GM18505 (cell line): ENCODE measurements at regions not wholly inside any gene's neighbourhood (a gene's known extent, or its start where the extent isn't known, plus 50 kb on each side); places are given as distances from the start of the nearest gene placed in this dataset.
"Not testable (repeated sequence)": the region's sequence is repeated elsewhere in the genome, so short reads cannot be mapped to it uniquely, and the experiment has no call there.

Source experiments
- ATAC-seq: cut with Tn5 transposase; IDR thresholded peaks from one replicate; pipeline ENCODE4 v1.9.1; 2021; ENCODE audit not compliant: unreplicated experiment
- POLR2A ChIP-seq: IDR thresholded peaks from 4 replicates; pipeline ENCODE4 v1.6.1; 2011; ENCODE audit warnings: borderline replicate concordance; ENCODE audit not compliant: insufficient read depth, insufficient read length; ENCODE audit errors: extremely low read depth

DNA sequence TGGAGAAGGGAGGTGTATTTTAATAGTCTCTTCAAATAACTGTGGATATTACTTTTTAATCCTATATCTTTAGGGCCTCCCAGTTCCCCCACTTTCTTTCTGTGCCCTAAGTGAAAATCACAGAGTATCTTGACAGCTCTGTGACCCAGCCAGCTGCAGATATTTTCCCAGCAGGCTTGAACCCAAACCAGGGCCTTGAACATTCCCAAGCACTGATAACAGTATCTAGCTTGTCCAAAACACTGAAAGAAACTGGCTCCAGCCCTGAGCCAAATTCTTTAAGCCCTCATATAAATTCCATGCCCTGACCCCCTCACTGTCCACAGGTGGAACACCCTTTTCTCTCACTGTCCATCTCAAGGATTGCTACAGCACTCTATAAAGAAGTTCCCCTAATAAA, 388.1 kb upstream of the CHAC2 start:
- TF ChIP-seq POLR2A = no peak
- ATAC-seq = no peak

DNA sequence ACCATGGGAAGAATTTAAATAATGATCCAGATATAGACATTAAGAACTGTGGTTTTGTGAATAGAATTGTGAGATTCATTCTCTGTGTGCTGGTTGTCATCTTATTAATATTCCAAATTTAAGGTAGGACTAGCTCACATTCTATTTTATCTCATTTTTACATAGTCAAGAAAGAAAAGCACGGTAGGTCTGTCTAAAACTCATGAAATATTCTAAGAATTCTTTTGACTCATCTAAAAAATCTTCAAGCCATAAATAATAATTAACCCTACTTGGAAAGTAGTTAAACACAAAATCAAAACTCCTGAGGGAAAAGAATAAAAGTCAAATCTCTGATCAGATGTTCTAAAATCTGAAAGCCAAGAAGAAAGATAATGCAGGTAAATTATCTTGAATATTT, 388.8 kb upstream of the CHAC2 start:
- ATAC-seq = no peak
- no peak for TF ChIP-seq POLR2A

DNA sequence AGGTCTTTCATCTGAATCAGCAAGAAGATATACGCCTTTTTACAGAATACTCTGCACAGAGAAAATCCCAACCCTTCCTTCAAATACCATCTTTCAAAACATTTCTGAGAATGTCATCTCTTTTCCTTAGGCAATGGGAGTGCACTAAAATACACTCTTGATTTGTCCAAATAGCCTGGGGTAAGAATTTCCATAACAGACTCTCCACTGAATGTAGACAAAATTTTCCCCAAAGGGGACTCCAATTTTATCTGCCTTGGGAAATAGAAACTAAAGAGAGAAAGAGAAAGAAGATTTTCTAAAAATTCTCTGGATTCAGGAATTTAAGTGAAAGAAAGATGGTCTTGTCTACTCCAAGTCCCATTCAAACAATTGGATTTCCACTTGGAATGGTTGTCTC, 394.5 kb upstream of the CHAC2 start:
- ATAC-seq = no peak
- TF ChIP-seq POLR2A = no peak

DNA sequence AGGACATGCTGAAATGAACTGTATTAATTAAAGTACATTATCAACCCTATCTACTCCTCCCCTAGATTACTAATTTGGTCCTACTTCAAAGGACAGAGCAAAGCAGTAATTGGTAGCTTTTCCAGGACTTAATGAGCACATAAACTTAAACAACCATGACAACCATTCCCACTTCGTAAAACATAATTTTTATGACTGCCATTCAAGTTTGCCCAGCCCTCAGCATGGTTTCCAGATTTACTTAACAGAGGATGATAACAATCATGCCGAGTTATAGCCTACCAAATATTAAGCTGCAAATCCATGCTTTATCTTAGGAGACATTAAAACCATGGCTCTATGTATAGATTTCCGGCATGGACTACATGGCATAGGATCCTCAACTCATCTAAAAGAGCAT, 401.1 kb upstream of the CHAC2 start:
- TF ChIP-seq POLR2A = no peak
- no peak for ATAC-seq

DNA sequence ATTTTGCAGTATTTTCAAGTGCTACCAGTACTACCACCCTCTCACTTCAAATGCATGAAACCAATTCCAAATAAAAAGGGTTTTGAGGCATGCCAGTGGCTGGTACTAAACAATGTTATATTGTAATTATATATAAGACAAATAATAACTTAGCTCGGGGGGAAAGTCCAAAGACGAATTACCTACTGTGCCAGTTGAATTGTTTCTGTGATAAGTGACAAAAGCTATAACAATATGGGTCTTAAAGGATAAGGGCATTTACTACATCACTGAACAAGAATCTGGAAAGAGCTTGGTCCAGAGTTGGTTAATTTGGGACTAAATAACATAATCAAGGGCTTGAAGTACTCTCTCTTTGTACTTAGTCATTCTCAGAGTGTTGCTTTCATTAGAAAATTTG, 404.7 kb upstream of the CHAC2 start:
- ATAC-seq = no peak
- no peak for TF ChIP-seq POLR2A

DNA sequence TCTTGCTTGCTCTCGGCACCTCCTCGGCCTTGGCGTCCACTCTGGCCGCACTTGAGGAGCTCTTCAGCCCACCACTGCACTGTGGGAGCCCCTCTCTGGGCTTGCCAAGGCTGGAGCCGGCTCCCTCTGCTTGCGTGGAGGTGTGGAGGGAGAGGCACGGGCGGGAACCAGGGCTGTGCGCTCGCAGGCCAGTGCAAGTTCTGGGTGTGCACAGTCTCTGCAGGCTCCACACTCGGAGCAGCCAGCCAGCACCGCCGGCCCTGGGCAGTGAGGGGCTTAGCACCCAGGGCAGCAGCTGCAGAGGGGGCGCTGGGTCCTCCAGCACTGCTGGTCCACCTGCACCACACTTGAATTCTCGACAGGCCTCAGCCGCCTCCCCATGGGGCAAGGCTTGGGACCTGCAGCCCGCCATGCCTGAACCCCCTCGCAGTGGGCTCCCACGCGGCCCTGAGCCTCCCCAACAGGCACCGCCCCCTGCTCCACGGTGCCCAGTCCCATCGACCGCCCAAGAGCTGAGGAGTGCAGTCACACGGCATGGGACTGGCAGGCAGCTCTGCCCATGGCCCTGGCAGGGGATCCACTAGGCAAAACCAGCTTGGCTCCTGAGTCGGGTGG, 411.2 kb upstream of the CHAC2 start:
- no peak for ATAC-seq
- no peak for TF ChIP-seq POLR2A

DNA sequence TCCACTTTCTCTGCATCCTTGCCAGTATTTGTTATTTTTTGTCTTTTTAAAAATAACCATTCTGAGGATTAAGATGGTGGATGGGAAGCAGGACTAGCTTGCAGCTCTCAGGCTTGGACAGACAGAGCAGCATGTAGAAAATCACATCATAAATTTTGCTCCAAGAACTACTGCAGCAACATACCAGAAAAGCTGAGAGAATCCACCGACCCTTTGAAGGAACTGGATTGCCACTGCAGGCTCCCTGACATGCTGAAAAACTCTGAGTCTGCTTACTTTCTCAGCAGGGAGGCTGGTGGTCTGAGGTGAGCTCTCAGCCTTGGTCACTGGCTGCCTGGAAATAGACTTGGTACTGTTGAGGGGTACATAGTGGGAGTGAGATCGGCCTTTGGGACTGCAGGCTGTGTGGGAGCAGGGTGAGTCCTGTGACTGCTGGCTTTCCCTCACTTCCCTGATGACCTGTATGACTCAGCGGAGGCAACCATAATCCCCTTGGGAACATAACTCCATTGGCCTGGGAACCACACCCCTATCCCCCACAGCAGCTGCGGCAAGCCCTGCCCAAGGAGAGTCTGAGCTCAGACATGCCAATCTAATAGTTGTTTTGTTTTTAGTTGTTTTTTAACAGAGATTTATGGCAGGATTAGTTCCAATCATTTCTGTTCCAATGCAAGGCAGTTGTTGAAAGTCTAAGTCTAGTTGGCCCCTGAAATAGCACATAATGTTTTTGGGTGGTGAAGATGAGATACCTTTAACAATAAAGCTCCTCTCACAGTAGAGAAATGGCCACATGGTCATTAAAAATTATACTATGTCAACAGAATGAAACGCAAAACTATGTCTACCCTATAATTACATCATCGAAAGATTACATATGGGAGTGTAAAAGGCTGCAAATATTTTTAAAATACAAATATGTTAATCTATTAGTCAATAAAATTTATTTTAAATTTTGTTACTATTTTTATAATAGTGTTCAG, 414.2 kb upstream of the CHAC2 start:
- ATAC-seq = no peak
- TF ChIP-seq POLR2A = no peak

DNA sequence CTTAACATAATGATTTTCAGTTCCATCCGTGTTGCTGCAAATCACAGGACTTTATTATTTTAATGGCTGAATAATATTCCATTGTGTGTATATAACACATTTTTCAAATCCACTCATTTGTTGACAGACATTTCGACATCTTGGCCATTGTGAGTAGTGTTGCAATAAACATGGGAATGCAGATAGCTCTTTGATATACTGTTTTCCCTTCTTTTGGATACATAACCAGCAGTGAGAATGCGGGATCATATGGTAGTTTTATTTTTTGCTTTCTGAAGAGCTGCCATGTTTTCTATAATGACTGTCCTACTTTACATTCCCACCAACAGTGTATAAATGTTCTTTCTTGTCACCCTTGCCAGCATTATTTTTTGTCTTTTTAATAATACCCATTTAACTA, 420.3 kb upstream of the CHAC2 start:
- no peak for ATAC-seq
- TF ChIP-seq POLR2A = no peak

DNA sequence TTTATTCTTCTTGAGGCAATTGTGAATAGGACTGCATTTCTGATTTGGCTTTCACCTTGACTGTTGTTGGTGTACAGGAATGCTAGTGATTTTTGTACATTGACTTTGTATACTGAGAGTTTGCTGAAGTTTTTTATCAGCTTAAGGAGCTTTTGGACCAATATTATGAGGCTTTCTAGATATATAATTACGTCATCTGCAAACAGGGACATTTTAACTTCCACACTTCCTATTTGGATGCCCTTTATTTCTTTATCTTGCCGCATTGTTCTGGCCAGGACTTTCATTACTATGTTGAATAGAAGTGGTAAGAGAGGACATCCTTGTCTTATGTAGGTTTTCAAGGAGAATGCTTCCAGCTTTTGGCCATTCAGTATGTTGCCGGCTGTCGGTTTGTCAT, 425.4 kb upstream of the CHAC2 start:
- no peak for TF ChIP-seq POLR2A
- ATAC-seq = no peak

DNA sequence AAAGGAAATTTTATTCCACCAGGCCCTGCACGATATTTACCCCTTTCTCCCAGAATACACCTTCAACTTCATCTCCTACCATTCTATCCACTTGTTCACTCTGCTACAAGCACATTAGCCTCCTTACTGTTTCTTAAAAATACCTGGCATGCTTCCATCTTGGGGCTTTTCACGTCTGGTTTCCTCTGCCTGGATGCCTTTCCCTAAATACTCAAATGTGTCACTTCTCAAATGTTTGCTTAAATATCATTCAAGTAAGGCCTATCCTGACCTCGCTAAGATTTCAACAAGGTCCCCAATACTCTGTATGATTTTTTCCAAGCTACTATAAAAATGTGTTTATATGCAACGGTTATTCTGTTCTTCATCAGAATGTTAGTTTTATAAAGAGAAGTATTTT, 433.0 kb upstream of the CHAC2 start:
- no peak for ATAC-seq
- no peak for TF ChIP-seq POLR2A

DNA sequence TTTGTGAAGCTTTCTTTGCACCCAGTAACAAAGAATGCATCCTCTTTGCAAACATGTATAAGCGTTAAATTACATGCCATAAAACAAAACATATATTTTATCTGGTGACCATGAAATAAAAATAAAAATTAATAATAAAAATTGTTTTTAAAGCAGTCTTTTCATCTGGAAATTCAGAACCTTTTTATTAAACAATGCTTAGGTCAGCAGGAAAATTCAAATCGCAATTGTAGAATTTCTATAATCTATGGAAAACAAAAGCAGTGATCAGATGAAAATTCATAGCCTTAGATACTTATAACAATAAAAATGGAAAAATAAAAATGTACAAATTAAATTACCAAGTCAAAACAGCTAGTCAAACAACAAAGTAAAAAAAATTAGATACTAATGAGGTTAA, 435.9 kb upstream of the CHAC2 start:
- ATAC-seq = no peak
- no peak for TF ChIP-seq POLR2A

DNA sequence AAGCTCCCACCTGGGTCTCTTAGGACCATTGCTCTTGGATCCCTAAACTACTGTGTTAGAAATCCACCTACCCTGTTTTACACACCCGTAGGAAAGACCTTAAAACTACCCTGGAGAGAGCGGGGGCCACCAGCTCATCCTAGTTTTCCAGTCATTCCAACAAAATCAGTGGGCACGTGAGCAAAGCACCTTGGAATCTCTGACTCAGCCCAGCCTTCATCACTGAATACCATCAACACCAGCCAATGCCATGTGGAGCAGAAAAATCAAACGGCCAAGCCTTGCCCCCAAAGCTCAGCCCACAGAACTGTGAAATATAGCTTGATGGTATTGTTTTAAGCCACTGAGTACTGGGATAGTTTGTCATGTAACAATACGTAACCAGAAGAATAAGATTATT, 449.7 kb upstream of the CHAC2 start:
- no peak for ATAC-seq
- no peak for TF ChIP-seq POLR2A

DNA sequence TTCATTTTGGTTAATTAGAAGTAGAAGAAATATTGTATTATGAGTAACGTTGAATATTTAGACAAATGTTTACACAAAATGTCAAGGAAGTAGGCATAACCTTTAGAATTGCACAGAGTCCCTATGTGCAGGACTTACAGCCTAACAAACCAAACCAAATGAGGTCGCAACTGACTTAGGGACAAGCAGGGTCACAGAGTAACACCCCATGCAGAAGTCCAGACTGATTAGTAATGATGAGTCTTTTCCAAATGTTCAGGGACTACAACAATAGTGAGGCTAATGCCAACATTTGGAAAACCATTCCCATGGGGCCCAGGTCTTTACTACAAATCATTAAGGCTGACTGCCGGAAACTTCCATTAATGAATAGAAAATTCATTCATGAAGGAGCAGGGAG, 452.5 kb upstream of the CHAC2 start:
- TF ChIP-seq POLR2A = no peak
- no peak for ATAC-seq

DNA sequence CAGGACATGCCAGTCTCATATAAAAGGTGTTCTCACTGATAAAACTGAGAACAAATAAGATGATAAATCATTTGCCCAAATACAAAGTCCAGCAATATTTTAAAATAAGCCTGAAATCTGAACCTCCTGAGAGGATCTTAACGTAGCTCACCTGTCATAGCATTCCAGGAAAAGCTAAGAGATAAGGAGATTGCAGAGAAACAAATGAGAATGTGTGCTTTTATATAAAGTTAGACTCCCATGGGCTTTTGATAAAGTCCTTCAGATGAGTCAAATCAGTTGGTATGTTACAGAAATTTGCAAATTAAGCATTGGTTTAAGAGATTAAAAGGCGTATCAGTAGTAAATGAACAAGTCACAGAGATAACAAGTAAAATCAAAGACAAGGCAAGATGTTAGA, 452.9 kb upstream of the CHAC2 start:
- no peak for TF ChIP-seq POLR2A
- ATAC-seq = no peak

DNA sequence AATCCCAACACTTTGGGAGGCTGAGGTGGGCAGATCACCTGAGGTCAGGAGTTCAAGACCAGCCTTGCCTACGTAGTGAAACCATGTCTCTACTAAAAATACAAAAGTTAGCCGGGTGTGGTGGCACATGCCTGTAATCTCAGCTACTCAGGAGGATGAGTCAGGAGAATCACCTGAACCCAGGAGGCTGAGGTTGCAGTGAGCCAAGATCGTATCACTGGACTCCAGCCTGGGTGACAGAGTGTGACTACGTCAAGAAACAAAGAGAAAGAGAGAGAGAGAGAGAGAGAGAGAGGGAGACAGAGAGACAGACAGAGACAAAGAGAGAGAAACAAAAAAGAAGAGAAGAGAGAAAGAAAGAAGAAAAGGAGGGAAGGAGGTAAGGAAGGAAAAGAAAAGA, 454.0 kb upstream of the CHAC2 start:
- ATAC-seq = not testable (repeated sequence)
